ENCODE measurements at regions not wholly inside any gene's neighbourhood (a gene's known extent, or its start where the extent isn't known, plus 50 kb on each side); places are given as distances from the start of the nearest gene placed in this dataset.

DNA sequence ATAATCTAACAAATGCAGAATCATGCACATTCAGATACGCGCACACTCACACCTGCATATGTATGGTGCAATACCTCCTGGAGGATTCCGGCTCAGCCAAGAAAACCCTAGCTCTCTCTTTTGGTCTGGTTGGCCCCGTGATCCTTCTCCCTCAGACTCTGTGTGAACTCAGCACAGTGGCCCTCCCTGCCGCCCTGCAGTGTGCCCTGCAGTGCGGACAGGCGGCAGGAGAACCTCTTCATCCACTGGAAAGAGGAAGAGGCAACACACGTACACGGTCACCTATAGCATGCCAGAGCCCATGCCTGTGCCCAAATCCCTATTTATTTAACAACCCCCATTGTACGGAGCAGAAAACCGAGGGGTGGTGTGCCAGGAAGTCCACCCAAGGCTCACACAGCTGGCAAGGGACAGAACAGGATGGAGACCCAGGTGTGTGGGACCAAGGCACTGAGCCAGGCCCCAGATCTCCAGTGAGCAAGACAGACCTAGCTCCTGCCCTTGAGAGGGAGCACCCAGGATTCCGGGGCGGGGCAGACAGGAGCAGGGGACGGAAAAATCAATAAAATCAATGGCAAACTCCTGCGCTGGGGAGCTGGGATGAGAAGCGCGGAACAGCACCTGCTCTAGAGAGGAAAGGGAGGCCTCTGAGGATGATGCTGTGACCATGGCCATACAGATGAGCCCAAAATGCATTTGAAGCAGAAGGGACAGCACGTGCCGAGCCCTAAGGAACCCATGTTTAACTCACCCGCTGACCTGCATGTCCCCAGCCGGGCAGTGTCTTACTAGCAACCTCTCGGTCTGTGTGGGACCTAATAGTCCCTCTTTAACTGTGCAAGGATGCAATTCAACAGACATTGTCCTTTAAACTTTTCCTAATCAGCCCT, 54.7 kb upstream of the CIBAR2 start (continued):
- TF ChIP-seq, protein P1, sequence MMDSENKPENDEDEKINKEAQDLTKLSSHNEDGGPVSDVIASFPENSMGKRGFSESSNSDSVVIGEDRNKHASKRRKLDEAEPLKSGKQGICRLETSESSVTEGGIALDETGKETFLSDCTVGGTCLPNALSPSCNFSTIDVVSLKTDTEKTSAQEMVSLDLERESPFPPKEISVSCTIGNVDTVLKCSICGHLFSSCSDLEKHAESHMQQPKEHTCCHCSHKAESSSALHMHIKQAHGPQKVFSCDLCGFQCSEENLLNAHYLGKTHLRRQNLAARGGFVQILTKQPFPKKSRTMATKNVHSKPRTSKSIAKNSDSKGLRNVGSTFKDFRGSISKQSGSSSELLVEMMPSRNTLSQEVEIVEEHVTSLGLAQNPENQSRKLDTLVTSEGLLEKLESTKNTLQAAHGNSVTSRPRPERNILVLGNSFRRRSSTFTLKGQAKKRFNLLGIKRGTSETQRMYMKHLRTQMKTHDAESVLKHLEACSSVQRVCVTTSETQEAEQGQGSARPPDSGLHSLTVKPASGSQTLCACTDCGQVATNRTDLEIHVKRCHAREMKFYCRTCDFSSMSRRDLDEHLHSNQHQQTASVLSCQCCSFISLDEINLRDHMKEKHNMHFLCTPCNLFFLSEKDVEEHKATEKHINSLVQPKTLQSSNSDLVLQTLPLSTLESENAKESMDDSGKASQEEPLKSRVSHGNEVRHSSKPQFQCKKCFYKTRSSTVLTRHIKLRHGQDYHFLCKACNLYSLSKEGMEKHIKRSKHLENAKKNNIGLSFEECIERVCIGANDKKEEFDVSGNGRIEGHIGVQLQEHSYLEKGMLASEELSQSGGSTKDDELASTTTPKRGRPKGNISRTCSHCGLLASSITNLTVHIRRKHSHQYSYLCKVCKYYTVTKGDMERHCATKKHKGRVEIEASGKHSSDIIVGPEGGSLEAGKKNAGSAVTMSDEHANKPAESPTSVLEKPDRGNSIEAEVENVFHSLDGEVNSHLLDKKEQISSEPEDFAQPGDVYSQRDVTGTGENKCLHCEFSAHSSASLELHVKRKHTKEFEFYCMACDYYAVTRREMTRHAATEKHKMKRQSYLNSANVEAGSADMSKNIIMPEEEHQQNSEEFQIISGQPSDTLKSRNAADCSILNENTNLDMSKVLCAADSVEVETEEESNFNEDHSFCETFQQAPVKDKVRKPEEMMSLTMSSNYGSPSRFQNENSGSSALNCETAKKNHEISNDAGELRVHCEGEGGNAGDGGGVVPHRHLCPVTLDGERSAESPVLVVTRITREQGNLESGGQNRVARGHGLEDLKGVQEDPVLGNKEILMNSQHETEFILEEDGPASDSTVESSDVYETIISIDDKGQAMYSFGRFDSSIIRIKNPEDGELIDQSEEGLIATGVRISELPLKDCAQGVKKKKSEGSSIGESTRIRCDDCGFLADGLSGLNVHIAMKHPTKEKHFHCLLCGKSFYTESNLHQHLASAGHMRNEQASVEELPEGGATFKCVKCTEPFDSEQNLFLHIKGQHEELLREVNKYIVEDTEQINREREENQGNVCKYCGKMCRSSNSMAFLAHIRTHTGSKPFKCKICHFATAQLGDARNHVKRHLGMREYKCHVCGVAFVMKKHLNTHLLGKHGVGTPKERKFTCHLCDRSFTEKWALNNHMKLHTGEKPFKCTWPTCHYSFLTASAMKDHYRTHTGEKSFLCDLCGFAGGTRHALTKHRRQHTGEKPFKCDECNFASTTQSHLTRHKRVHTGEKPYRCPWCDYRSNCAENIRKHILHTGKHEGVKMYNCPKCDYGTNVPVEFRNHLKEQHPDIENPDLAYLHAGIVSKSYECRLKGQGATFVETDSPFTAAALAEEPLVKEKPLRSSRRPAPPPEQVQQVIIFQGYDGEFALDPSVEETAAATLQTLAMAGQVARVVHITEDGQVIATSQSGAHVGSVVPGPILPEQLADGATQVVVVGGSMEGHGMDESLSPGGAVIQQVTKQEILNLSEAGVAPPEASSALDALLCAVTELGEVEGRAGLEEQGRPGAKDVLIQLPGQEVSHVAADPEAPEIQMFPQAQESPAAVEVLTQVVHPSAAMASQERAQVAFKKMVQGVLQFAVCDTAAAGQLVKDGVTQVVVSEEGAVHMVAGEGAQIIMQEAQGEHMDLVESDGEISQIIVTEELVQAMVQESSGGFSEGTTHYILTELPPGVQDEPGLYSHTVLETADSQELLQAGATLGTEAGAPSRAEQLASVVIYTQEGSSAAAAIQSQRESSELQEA (CRISPR knock-in tag; IDR thresholded peaks at IDR 0.05; ENCODE audit: not compliant biosample characterization), result peak; percentile 28
- TF ChIP-seq, protein P2, sequence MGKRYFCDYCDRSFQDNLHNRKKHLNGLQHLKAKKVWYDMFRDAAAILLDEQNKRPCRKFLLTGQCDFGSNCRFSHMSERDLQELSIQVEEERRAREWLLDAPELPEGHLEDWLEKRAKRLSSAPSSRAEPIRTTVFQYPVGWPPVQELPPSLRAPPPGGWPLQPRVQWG (CRISPR knock-in tag; IDR thresholded peaks at IDR 0.05; ENCODE audit: borderline replicate concordance, low read depth), result no peak
- TF ChIP-seq GATAD2A (CRISPR knock-in tag; IDR thresholded peaks at IDR 0.05), result peak; percentile 96
- no peak for TF ChIP-seq SUZ12 (IDR thresholded peaks at IDR 0.05; ENCODE audit: low read depth, low read length)
- TF ChIP-seq, protein P3, sequence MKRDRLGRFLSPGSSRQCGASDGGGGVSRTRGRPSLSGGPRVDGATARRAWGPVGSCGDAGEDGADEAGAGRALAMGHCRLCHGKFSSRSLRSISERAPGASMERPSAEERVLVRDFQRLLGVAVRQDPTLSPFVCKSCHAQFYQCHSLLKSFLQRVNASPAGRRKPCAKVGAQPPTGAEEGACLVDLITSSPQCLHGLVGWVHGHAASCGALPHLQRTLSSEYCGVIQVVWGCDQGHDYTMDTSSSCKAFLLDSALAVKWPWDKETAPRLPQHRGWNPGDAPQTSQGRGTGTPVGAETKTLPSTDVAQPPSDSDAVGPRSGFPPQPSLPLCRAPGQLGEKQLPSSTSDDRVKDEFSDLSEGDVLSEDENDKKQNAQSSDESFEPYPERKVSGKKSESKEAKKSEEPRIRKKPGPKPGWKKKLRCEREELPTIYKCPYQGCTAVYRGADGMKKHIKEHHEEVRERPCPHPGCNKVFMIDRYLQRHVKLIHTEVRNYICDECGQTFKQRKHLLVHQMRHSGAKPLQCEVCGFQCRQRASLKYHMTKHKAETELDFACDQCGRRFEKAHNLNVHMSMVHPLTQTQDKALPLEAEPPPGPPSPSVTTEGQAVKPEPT (CRISPR knock-in tag; IDR thresholded peaks at IDR 0.05; ENCODE audit: low read depth), result peak; percentile 53; the same call in 1 of the 2 replicates
- TF ChIP-seq, protein P4, sequence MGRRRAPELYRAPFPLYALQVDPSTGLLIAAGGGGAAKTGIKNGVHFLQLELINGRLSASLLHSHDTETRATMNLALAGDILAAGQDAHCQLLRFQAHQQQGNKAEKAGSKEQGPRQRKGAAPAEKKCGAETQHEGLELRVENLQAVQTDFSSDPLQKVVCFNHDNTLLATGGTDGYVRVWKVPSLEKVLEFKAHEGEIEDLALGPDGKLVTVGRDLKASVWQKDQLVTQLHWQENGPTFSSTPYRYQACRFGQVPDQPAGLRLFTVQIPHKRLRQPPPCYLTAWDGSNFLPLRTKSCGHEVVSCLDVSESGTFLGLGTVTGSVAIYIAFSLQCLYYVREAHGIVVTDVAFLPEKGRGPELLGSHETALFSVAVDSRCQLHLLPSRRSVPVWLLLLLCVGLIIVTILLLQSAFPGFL (CRISPR knock-in tag; IDR thresholded peaks at IDR 0.05), result no peak
- no peak for TF ChIP-seq ZBTB21 (CRISPR knock-in tag; IDR thresholded peaks at IDR 0.05)
- TF ChIP-seq MIXL1 (CRISPR knock-in tag; IDR thresholded peaks at IDR 0.05), result no peak; the same call in 1 of the 2 replicates
- no peak for TF ChIP-seq ELF3 (CRISPR knock-in tag; IDR thresholded peaks at IDR 0.05)
- TF ChIP-seq NFYB (CRISPR knock-in tag; IDR thresholded peaks at IDR 0.05), result no peak
- peak; percentile 20 to 80; a peak in 2 of 4 replicates for TF ChIP-seq EP300 (IDR thresholded peaks at IDR 0.05; ENCODE audit: low read depth in 2 of 2, low read length in 2 of 2)
- no peak for TF ChIP-seq EP300 (CRISPR knock-in tag; IDR thresholded peaks at IDR 0.05; ENCODE audit: borderline replicate concordance)
- TF ChIP-seq MEF2D (CRISPR knock-in tag; IDR thresholded peaks at IDR 0.05), result 0 out of 2 replicates have a peak, but pooled peaks have one; percentile 33
- TF ChIP-seq ISL2 (CRISPR knock-in tag; IDR thresholded peaks at IDR 0.05), result no peak
- TF ChIP-seq KMT2A (CRISPR knock-in tag; IDR thresholded peaks at IDR 0.05), result no peak
- no peak; the same call in 1 of the 2 replicates for TF ChIP-seq STAG1 (CRISPR knock-in tag; IDR thresholded peaks at IDR 0.05)
- TF ChIP-seq ZSCAN9 (CRISPR knock-in tag; IDR thresholded peaks at IDR 0.05; ENCODE audit: borderline replicate concordance), result no peak
- peak; percentile 45 for TF ChIP-seq RXRA (CRISPR knock-in tag; IDR thresholded peaks at IDR 0.05)
